Activated CD4-positive, alpha-beta T cell treated with anti-CD3 and anti-CD28 coated beads, Interleukin-2, amount 10 ng/mL, durations not matched to agents 24 days and 14 days (primary cell): ENCODE measurements at regions not wholly inside any gene's neighbourhood (a gene's known extent, or its start where the extent isn't known, plus 50 kb on each side); places are given as distances from the start of the nearest gene placed in this dataset.

ENCODE experiments used
- DNase-seq: peaks from one replicate; pipeline ENCODE4 v3.0.0; 2022
- H3K27ac Mint-ChIP-seq: one replicate; pipeline ENCODE4 v1.8.0; 2022; ENCODE audit warnings: mild to moderate bottlenecking, mixed read lengths
- H3K27me3 Mint-ChIP-seq: one replicate; pipeline ENCODE4 v1.8.0; 2022; ENCODE audit warnings: mixed read lengths
- H3K36me3 Mint-ChIP-seq: one replicate; pipeline ENCODE4 v1.8.0; 2022; ENCODE audit warnings: low read depth, mild to moderate bottlenecking, mixed read lengths
- H3K4me1 Mint-ChIP-seq: one replicate; pipeline ENCODE4 v1.8.0; 2021; ENCODE audit warnings: mixed read lengths
- H3K4me3 Mint-ChIP-seq: one replicate; pipeline ENCODE4 v1.8.0; 2022; ENCODE audit warnings: mild to moderate bottlenecking, moderate library complexity, mixed read lengths
- H3K9me3 Mint-ChIP-seq: one replicate; pipeline ENCODE4 v1.8.0; 2021; ENCODE audit warnings: mixed read lengths
- intact Hi-C: fragments of 100-400 bp; cut with micrococcal nuclease; formaldehyde crosslinking; loops from one replicate; pipeline ENCODE4 v1.15.1; 2023

DNA sequence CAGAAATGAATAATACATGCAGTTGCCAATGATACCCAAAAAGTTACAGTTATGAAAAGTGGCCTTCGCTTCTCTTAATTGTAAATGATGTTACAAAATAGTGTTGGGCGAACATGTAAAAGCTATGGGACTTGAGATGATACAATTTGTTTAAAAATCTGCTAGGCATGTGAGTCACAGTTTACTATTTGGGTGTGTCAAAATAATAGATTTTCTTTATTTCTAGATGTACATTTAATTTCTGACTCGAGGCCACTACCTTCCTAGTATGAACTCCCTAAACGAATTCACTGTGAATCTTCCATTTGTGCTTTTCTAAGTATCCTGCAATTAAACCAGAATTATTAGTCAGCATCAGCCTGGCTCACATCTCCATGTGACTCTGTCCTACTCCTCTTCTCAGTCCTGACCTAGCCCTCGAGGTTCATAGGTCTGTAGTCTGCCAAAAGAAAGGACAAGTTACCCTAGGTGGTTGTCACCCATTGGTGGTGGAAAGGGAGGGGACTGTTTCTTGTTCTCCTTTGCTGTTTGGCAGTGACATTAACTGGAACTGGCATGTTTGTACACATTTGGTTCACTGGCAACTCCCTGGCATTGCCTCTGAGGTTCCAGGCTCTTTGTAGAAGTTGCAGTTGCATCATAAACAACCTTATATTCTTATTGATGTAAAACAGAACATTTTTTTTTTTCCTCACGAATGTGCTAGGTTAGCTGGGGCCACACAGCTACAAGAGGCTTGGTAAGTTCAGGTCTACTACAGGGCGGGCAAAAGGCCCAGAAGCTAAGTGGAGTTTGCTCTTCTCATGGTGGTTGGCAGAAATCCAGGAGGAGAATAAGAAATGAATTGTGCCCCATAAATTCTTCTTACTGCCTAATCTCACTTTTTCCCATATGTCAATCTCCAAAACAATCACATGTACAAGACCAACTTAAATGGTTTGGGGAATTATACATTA, 746.5 kb upstream of the ADAMTS5 start:
- no peaks in the 10 kb centered on the region for H3K9me3 Mint-ChIP-seq
- no peaks in the 10 kb centered on the region for H3K4me1 Mint-ChIP-seq
- H3K27ac Mint-ChIP-seq: no peak overlapping the region
- no peaks in the 10 kb centered on the region for H3K27me3 Mint-ChIP-seq
- intact Hi-C loops: no loop called here
- no peak overlapping the region for H3K4me3 Mint-ChIP-seq
- H3K36me3 Mint-ChIP-seq: no peaks in the 10 kb centered on the region
- no peak for DNase-seq

DNA sequence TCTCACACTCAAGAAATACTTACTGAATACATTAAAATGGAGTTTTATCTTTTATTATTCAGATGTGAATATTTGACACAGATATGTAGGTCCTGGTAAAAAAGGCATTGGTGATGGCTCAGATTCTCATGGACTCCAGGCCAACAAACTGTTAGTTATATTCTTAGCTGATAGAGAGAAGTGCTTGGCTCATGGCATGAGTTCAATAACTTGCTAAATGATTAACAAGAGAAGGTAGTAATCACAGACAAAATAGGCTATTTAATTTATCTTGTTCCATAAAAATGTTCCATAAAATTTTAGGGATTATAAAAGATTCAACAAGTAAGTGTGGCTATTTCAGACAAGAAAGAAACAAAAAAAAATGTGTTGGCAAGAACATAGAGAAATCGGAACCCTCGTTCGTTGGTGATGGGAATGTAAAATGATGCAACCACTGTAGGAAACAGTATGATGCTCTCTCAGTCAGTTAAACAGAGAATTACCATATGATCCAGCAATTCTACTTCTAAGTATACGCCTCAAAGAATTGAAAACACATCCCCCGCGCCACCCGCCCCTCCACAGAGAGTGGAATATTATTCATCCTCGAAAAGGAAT, 737.8 kb upstream of the ADAMTS5 start:
- Mint-ChIP-seq H3K9me3 (no peaks in the 10 kb centered on the region), H3K36me3 (no peaks in the 10 kb centered on the region), H3K4me3 (no peak overlapping the region), H3K4me1 (no peaks in the 10 kb centered on the region), H3K27me3 (no peaks in the 10 kb centered on the region), H3K27ac (no peak overlapping the region)
- intact Hi-C loops: loop anchor here (5.0 kb wide), 1 partner anchor 1043 kb away; no protein-coding TSS in a partner anchor
- no peak for DNase-seq

DNA sequence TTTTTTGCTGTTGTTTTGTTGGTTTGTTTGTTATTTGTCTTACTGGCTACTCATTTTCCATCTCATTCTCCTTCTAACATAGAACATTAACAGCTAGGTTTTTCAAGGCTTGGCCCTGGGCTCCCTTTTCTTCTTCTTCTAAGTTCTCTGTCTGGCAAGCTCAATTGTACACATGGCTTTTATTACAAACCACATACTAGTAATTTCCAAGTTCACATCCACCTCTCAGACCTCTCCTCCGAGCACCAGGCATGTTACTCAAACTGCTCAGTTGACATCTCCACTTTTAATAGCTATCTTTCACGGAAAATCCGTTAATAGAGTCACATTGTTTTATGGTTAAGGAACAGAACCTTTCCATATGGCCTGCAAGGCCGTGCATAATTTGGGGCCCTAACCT, 736.9 kb upstream of the ADAMTS5 start:
- H3K27ac Mint-ChIP-seq: no peak overlapping the region

DNA sequence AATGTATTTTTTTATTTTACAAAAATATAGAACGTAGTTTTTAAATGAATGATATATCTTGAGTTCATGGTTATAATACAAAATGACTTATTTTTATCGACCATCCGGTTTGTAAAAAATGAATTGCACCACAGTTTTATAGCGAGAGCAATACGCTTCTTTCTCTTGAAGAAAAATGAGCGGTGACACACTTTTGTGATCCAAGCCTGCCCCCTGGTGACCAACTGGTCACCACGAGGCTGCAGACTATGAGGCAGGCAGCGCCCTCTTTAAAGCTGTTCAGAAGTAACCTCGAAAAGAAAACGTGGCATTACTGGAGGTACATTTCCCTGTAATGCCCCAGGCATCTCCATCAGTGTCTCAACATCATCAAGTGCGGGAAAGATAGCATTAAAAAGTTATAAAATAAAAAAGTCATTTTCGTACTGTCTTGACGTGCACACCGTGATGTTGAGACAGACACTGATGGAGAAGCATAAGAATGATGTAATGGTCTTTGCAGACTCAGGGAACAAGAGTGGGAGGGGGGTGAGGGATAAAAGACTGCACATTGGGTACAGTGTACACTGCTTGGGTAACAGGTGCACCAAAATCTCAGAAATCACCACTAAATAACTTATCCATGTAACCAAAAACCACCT, 734.2 kb upstream of the ADAMTS5 start:
- H3K9me3 Mint-ChIP-seq: no peaks in the 10 kb centered on the region
- no peaks in the 10 kb centered on the region for H3K4me1 Mint-ChIP-seq
- H3K4me3 Mint-ChIP-seq: no peak overlapping the region
- H3K27me3 Mint-ChIP-seq: no peaks in the 10 kb centered on the region
- H3K27ac Mint-ChIP-seq: no peak overlapping the region
- H3K36me3 Mint-ChIP-seq: no peaks in the 10 kb centered on the region
- DNase-seq: peak; percentile 86
- intact Hi-C loops: loop anchor here (5.0 kb wide), 1 partner anchor 1046 kb away; no protein-coding TSS in a partner anchor

More for the DNA sequence above, 736.9 kb upstream of the ADAMTS5 start:
- intact Hi-C loops: loop anchor here (5.0 kb wide), 1 partner anchor 1044 kb away; no protein-coding TSS in a partner anchor
- Mint-ChIP-seq H3K9me3 (no peaks in the 10 kb centered on the region), H3K27me3 (no peaks in the 10 kb centered on the region), H3K4me3 (no peak overlapping the region), H3K4me1 (no peaks in the 10 kb centered on the region), H3K36me3 (no peaks in the 10 kb centered on the region)
- DNase-seq: no peak

DNA sequence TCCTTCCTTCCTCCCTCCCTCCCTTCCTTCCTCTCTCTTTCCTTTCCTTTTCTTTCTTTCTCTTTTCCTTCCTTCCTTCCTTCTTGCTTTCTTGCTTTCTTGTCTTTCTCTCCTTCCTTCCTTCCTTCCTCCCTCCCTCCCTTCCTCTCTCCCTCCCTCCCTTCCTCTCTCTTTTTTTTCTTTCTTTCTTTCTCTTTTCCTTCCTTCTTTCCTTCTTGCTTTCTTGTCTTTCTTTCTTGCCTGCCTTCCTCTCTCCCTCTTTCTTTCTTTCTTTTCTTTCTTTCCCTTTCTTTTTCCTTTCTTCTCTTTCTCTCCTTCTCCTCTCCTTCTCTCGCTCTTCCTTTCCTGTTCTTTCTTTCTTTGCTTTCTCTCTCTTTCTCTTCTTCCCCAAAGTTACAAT, 728.4 kb upstream of the ADAMTS5 start:
- DNase-seq: no peak
- H3K4me1 Mint-ChIP-seq: no peaks in the 10 kb centered on the region
- H3K4me3 Mint-ChIP-seq: no peak overlapping the region
- intact Hi-C loops: no loop called here
- no peaks in the 10 kb centered on the region for H3K36me3 Mint-ChIP-seq
- H3K27ac Mint-ChIP-seq: no peak overlapping the region
- no peaks in the 10 kb centered on the region for H3K9me3 Mint-ChIP-seq
- no peaks in the 10 kb centered on the region for H3K27me3 Mint-ChIP-seq

DNA sequence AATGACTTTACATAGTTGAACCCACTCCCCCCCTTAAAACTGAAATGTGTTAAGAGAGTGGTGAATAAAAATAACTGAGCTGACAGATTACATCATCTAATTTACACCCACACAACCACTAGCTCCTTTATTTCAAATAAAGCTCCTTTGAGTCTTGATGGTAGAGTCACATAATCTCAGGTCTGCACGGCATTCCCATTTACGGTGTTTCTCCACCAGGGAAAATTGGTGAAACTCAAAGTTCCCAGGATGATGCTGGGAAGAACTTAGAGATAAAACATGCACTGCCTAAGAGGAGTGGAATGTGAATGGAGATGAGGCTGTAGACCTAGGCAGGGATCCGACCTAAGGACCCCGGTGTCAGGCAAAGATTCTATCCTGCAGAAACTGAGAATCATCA, 727.8 kb upstream of the ADAMTS5 start:
- no peak overlapping the region for H3K4me3 Mint-ChIP-seq
- intact Hi-C loops: no loop called here
- no peaks in the 10 kb centered on the region for H3K4me1 Mint-ChIP-seq
- no peaks in the 10 kb centered on the region for H3K36me3 Mint-ChIP-seq
- H3K27me3 Mint-ChIP-seq: no peaks in the 10 kb centered on the region
- no peak for DNase-seq
- no peak overlapping the region for H3K27ac Mint-ChIP-seq
- no peaks in the 10 kb centered on the region for H3K9me3 Mint-ChIP-seq

DNA sequence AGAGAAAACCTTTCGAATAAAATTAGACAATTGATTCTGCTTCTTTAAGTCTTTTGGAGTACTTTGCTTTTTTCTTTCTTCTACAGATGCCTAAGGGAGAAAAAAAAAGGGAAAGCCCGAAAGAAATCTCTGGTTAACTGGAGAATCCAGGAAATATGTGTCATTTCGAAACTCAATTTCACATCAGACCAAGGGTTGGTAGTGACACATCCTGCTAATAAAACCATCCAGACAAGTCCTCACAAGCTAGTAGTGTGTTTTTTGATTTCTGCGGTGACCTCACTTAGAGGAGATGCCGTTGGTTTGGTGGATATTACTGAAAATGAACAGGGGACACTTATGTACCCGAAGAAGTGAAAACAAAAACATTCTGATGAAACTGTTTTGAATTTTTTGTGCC, 726.5 kb upstream of the ADAMTS5 start:
- intact Hi-C loops: no loop called here
- no peak overlapping the region for H3K27ac Mint-ChIP-seq
- no peak overlapping the region for H3K4me3 Mint-ChIP-seq

DNA sequence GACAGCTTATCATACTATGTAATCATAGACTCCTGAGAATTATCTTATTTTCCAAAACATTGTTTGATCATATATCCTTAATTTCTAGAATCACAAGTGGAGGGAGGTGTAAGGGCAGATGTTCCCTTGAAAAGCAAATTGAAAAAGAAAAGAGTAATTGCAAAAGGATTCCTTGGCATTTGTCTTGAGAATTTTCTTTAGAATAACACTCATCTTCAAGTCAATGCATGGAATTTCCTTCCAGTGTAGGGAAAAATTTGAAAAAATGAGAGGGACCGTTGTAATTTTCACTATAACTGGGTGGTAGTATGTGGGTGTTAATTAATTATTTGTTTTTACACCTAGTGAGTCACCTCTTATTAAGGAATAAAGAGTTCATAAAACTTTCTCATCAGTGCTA, 724.6 kb upstream of the ADAMTS5 start:
- intact Hi-C loops: no loop called here
- Mint-ChIP-seq H3K27ac (no peak overlapping the region), H3K36me3 (no peaks in the 10 kb centered on the region), H3K27me3 (no peaks in the 10 kb centered on the region), H3K4me1 (no peaks in the 10 kb centered on the region), H3K4me3 (no peak overlapping the region), H3K9me3 (no peaks in the 10 kb centered on the region)
- no peak for DNase-seq

More for the DNA sequence above, 726.5 kb upstream of the ADAMTS5 start:
- no peaks in the 10 kb centered on the region for H3K4me1 Mint-ChIP-seq
- H3K27me3 Mint-ChIP-seq: no peaks in the 10 kb centered on the region
- no peaks in the 10 kb centered on the region for H3K36me3 Mint-ChIP-seq
- no peak for DNase-seq
- no peaks in the 10 kb centered on the region for H3K9me3 Mint-ChIP-seq

DNA sequence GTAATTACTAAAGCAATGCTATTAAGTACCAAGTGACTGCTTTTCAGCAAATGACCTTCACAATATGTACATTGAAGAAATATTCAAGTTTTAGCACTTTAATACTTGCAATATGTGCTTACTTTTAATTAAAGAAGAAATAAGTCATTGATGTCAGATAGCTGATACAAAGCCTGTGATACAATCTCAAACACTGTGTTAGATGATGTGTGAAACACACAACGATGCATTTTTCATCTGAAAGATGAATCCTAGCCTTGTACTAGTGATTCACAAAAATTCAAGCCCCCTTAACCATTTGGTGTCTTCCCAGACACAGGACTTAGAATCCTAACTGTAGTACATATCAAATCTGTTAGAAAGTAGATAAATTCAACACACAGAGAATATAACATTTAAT, 724.1 kb upstream of the ADAMTS5 start:
- intact Hi-C loops: no loop called here
- Mint-ChIP-seq H3K4me1 (no peaks in the 10 kb centered on the region), H3K27ac (no peak overlapping the region), H3K9me3 (no peaks in the 10 kb centered on the region), H3K36me3 (no peaks in the 10 kb centered on the region), H3K4me3 (no peak overlapping the region), H3K27me3 (no peaks in the 10 kb centered on the region)
- no peak for DNase-seq

DNA sequence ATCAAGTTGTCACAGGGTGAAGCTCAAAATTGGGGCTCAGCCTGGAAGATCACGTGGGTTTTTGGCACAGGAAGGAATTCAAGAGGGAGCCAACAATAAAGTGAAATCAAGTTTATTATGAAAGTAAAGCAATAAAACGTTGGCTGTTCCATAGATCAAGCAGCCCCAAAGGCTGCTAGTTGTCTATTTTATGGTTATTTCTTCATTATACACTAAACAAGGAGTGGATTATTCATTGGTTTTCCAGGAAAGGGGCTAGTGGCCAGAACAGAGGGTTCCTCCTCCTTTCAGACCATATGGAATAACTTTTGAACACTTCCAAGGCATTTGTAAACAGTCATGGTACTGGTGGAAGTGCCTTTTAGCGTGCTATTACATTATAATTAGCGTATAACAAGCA, 723.5 kb upstream of the ADAMTS5 start:
- Mint-ChIP-seq H3K36me3 (no peaks in the 10 kb centered on the region), H3K27me3 (no peaks in the 10 kb centered on the region), H3K4me1 (no peaks in the 10 kb centered on the region), H3K9me3 (no peaks in the 10 kb centered on the region), H3K4me3 (no peak overlapping the region), H3K27ac (no peak overlapping the region)
- intact Hi-C loops: no loop called here
- no peak for DNase-seq

DNA sequence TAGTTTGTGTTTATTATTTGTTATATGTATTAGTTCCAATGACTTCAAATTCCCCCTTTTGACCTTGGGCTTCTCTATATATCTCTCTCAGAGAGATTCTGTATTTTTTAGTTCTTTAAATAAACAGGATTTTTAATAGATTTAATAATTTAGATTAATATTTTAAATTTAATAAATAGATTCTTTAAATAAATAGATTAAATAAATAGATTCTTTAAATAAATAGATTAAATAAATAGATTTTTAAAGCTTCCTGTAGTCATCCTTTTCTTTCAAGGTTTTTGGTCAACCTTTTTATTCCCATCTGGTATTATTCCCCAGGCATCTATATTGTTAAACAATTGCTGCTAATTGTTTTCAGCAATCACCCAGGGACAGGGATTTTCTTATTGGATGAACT, 721.9 kb upstream of the ADAMTS5 start:
- no peak for DNase-seq
- Mint-ChIP-seq H3K4me3 (no peak overlapping the region), H3K4me1 (no peaks in the 10 kb centered on the region), H3K27ac (no peak overlapping the region), H3K27me3 (no peaks in the 10 kb centered on the region), H3K36me3 (no peaks in the 10 kb centered on the region), H3K9me3 (no peaks in the 10 kb centered on the region)
- intact Hi-C loops: no loop called here

DNA sequence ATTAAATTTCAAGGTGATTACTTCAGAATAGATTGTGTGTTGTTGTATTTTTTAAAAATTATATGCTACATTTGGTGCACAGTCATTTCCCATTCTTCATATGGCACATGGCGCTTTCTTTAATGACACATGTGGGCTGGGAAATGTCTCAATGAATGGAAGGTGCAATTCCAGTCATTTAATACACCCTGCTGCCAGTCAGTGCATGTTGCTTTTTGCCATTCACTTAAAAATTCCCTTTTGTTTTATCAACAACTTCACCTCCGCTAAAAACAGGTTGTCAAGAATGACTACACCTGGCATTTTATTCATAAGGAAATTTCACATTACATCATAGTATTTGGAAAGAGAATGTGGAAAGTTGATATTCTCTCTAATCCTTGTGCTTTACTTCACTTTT, 716.4 kb upstream of the ADAMTS5 start:
- Mint-ChIP-seq H3K4me3 (no peak overlapping the region), H3K27me3 (no peaks in the 10 kb centered on the region), H3K27ac (no peak overlapping the region), H3K9me3 (peaks cover 3% of the 10 kb centered on the region), H3K36me3 (no peaks in the 10 kb centered on the region), H3K4me1 (no peaks in the 10 kb centered on the region)
- no peak for DNase-seq
- intact Hi-C loops: no loop called here

DNA sequence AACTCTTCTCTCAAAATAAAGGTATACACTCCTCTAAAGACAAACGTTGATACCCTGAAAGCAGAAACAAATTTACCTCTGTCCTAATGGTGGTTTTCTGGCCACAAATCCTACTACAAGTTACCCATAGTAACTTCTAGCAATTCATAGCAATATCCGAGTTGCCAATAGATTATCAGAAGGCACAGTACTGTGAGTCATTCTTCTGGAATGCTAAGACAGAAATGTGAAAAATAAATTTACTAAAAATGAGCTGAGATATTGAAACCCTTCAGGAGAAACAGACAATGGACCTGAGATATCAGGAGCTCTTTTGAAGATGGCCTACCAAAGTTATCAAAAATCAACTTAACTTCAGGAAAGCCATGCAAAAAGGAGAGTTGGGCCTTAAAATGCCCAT, 715.0 kb upstream of the ADAMTS5 start:
- Mint-ChIP-seq H3K36me3 (no peaks in the 10 kb centered on the region), H3K27ac (no peak overlapping the region), H3K27me3 (no peaks in the 10 kb centered on the region), H3K4me1 (no peaks in the 10 kb centered on the region), H3K9me3 (peaks cover 3% of the 10 kb centered on the region), H3K4me3 (no peak overlapping the region)
- intact Hi-C loops: no loop called here
- no peak for DNase-seq

DNA sequence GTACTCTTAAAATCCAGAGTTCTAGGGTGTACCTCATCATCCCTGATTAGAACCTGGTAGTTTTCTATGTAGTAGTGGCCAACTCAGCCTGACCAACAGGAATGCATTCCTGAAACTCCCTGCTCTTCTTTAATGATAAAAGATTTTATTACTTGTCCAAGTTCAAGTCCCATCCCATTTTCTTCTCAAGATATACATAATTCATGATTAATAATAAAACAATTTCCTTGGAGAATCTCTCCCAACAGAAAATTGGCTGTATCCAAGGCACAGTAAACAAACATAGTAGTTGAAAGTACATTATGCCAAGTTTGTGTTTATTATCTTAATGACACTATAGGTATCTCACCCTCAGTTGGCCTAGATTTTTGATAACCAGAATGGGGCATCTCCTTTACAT, 714.1 kb upstream of the ADAMTS5 start:
- DNase-seq: no peak
- H3K27me3 Mint-ChIP-seq: no peaks in the 10 kb centered on the region
- no peak overlapping the region for H3K4me3 Mint-ChIP-seq

More for the DNA sequence above, 714.1 kb upstream of the ADAMTS5 start:
- Mint-ChIP-seq H3K27ac (no peak overlapping the region), H3K36me3 (no peaks in the 10 kb centered on the region), H3K4me1 (no peaks in the 10 kb centered on the region), H3K9me3 (peaks cover 3% of the 10 kb centered on the region)
- intact Hi-C loops: no loop called here
